ENCODE measurements at regions not wholly inside any gene's neighbourhood (a gene's known extent, or its start where the extent isn't known, plus 50 kb on each side); places are given as distances from the start of the nearest gene placed in this dataset.

DNA sequence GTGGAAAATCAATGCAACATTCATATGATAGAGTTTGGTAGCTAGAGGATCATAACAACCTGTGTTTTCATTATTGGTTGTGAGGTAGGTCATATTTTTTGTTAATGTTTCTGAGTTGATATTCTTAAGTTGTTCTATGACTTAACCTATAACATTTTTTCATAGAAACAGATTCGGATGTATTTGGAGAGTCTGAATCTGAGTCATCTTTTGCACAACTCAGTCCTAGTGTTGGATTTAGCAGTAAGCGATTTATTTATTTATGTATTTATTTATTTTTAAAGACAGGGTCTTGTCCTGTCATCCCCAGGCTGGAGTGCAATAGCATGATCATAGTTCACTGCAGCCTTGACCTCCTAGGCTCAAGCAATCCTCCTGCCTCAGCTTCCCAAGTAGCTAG lies 292.8 kb upstream of the ZNF717 start:
- intact Hi-C loops (cut with DNase I; ENCODE audit: low total_unique reads), result no loop called here
- no peak for ATAC-seq
- H3K4me1 ChIP-seq, result no peaks in the 10 kb centered on the region
- TF ChIP-seq POLR2A (IDR thresholded peaks at IDR 0.05), result no peak
- TF ChIP-seq, protein P1, sequence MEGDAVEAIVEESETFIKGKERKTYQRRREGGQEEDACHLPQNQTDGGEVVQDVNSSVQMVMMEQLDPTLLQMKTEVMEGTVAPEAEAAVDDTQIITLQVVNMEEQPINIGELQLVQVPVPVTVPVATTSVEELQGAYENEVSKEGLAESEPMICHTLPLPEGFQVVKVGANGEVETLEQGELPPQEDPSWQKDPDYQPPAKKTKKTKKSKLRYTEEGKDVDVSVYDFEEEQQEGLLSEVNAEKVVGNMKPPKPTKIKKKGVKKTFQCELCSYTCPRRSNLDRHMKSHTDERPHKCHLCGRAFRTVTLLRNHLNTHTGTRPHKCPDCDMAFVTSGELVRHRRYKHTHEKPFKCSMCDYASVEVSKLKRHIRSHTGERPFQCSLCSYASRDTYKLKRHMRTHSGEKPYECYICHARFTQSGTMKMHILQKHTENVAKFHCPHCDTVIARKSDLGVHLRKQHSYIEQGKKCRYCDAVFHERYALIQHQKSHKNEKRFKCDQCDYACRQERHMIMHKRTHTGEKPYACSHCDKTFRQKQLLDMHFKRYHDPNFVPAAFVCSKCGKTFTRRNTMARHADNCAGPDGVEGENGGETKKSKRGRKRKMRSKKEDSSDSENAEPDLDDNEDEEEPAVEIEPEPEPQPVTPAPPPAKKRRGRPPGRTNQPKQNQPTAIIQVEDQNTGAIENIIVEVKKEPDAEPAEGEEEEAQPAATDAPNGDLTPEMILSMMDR (IDR thresholded peaks at IDR 0.05 in 4 of 5, conservative IDR thresholded peaks at IDR 0.05 in 1 of 5), result no peak
- no peak overlapping the region for H3K27ac ChIP-seq
- no peaks in the 10 kb centered on the region for H3K9me3 ChIP-seq
- no peak for DNase-seq
- no peak overlapping the region for H3K4me3 ChIP-seq
- no peaks in the 10 kb centered on the region for H3K27me3 ChIP-seq
- in situ Hi-C loops (cut with MboI; ENCODE audit: low sequenced_read_pairs in 4 of 4), result no loop called here
- H3K36me3 ChIP-seq, result no peaks in the 10 kb centered on the region

DNA sequence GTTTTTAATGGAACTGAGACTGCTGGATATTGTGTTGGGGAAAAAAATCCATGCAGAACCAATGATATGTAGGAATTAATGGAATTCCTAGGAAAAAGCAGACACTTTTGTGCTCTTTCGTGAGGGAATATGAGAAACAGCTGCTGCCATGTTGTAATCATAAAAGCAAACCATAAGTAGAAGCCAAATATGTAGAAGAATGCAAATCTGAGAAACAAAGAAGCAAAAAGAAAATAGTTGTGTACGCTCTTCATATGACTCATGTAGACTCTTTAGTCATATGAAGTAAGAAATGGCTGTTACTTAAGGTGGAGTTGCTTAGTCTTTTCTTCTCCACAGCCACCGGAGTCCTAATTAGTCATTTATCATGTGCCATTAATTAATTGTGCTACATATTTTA lies 298.6 kb upstream of the ZNF717 start:
- Histone ChIP-seq H3K4me1 (no peaks in the 10 kb centered on the region), H3K36me3 (no peaks in the 10 kb centered on the region), H3K27me3 (no peaks in the 10 kb centered on the region), H3K9me3 (no peaks in the 10 kb centered on the region), H3K27ac (no peak overlapping the region), H3K4me3 (no peak overlapping the region)
- ATAC-seq (no peak), DNase-seq (no peak)
- in situ Hi-C loops (cut with MboI; ENCODE audit: low sequenced_read_pairs in 4 of 4) (no loop called here), intact Hi-C loops (cut with DNase I; ENCODE audit: low total_unique reads) (no loop called here)
- no peak for TF ChIP-seq POLR2A (IDR thresholded peaks at IDR 0.05)
- TF ChIP-seq, protein P1 (IDR thresholded peaks at IDR 0.05 in 4 of 5, conservative IDR thresholded peaks at IDR 0.05 in 1 of 5), result no peak

DNA sequence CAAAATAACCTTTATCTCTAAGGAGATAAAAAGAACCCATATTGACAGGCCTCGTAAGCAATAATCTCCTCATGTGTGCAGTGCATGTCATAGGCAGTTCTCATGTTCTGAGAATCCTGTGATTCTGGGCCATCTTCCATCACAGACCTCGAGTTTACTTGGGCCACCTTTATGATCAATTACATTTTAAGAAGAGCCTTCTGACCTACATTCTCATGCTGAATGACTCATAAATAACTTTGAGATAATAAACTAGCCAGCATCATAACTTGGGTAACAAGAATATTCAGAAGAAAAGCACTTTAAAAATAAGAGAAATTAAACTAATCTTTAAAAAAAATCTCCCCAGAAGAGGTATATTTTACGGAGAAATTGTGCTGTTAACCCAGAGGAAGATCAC lies 310.7 kb upstream of the ZNF717 start:
- DNase-seq (no peak), ATAC-seq (no peak)
- Histone ChIP-seq H3K36me3 (no peaks in the 10 kb centered on the region), H3K27me3 (no peaks in the 10 kb centered on the region), H3K4me3 (no peak overlapping the region), H3K27ac (no peak overlapping the region), H3K4me1 (no peaks in the 10 kb centered on the region), H3K9me3 (no peaks in the 10 kb centered on the region)
- TF ChIP-seq, protein P1 (IDR thresholded peaks at IDR 0.05 in 4 of 5, conservative IDR thresholded peaks at IDR 0.05 in 1 of 5), result no peak
- no peak for TF ChIP-seq POLR2A (IDR thresholded peaks at IDR 0.05)
- in situ Hi-C loops (cut with MboI; ENCODE audit: low sequenced_read_pairs in 4 of 4) (no loop called here), intact Hi-C loops (cut with DNase I; ENCODE audit: low total_unique reads) (no loop called here)

DNA sequence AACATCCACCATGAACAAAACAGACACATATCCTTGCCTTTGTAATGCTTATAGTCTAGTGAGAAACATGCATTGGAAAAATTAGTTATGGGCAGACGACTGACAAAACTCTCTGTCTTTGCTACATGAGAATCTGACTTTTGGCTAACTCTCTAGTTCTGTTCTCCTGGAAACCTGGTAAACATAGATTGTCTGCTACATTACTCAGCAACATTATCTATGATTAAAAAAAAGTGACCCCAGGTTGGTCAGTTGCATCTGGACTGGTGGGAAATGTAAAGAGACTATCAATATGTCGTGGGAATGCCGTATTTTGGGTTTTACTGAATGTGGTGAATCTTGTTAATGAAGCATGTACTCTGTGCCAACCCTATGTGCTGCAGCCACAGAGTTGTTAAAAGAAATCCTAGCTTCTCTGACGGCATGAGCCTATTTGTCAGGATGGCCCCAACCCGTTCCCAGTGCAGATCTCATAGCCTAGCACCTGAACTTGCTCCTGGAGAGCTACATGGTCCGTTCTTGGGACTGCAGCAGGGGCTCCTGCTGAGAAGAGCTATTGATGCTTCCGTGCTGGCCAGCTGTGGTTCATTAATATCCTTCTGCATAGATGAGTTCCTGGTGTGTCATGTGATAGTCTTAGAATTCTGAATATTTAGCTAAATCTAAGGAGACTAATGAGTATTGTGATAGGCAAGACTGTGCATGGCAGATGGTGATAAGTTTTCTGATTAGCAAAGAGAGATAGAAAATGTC lies 311.7 kb upstream of the ZNF717 start:
- no peaks in the 10 kb centered on the region for H3K9me3 ChIP-seq
- intact Hi-C loops (cut with DNase I; ENCODE audit: low total_unique reads), result no loop called here
- no peak for ATAC-seq

More for the DNA sequence above, 311.7 kb upstream of the ZNF717 start:
- TF ChIP-seq, protein P1 (IDR thresholded peaks at IDR 0.05 in 4 of 5, conservative IDR thresholded peaks at IDR 0.05 in 1 of 5), result no peak
- no peak for TF ChIP-seq POLR2A (IDR thresholded peaks at IDR 0.05)
- Histone ChIP-seq H3K27ac (no peak overlapping the region), H3K4me1 (no peaks in the 10 kb centered on the region), H3K4me3 (no peak overlapping the region), H3K27me3 (no peaks in the 10 kb centered on the region), H3K36me3 (no peaks in the 10 kb centered on the region)
- in situ Hi-C loops (cut with MboI; ENCODE audit: low sequenced_read_pairs in 4 of 4), result no loop called here
- no peak for DNase-seq
